Mammary epithelial cell (primary cell): ENCODE measurements at regions not wholly inside any gene's neighbourhood (a gene's known extent, or its start where the extent isn't known, plus 50 kb on each side); places are given as distances from the start of the nearest gene placed in this dataset.

Experiments
- CTCF ChIP-seq, 2 donors: IDR thresholded peaks in 1 of 2; conservative IDR thresholded peaks in 1 of 2; 2 replicates each; pipeline ENCODE4 v1.5.1; 2011 to 2012; ENCODE audit warnings: inconsistent platforms in 2 of 2, low read length in 2 of 2, mild to moderate bottlenecking in 2 of 2, control low read depth in 1 of 2, low read depth in 1 of 2; ENCODE audit not compliant: insufficient read depth in 1 of 2; ENCODE audit errors: extremely low read depth in 1 of 2
- EZH2 ChIP-seq: IDR thresholded peaks from 2 replicates; pipeline ENCODE4 v1.6.1; 2012; ENCODE audit warnings: low read length, inconsistent platforms, borderline replicate concordance

- TF ChIP-seq CTCF (conservative IDR thresholded peaks at IDR 0.05 in 1 of 2, IDR thresholded peaks at IDR 0.05 in 1 of 2; ENCODE audit: extremely low read depth in 1 of 2, insufficient read depth in 1 of 2, low read depth in 1 of 2, low read length in 2 of 2) (no peak), EZH2 (no peak)
Measured at GRCh38 chr2:129895526-129896082, 83.9 kb upstream of the RAB6C start.
